Upper lobe of right lung (tissue), 1 donor: ENCODE measurements at regions not wholly inside any gene's neighbourhood (a gene's known extent, or its start where the extent isn't known, plus 50 kb on each side); places are given as distances from the start of the nearest gene placed in this dataset.
"Not testable (repeated sequence)": the region's sequence is repeated elsewhere in the genome, so short reads cannot be mapped to it uniquely, and the experiment has no call there.

ENCODE experiments used
- ATAC-seq: fragments of 200-7000 bp; cut with Tn5 transposase; one replicate; pipeline ENCODE4 v1.9.1; 2020; ENCODE audit warnings: mild to moderate bottlenecking, moderate library complexity
- DNase-seq: peaks from one replicate; pipeline ENCODE4 v3.0.0-alpha.2; 2020
- H3K27ac ChIP-seq: fragments of 200-600 bp; one replicate; pipeline ENCODE4 v1.8.0; 2022
- H3K27me3 ChIP-seq: fragments of 200-600 bp; one replicate; pipeline ENCODE4 v1.8.0; 2022; ENCODE audit warnings: mild to moderate bottlenecking
- H3K36me3 ChIP-seq: fragments of 200-600 bp; one replicate; pipeline ENCODE4 v1.8.0; 2022
- H3K4me1 ChIP-seq: fragments of 200-600 bp; one replicate; pipeline ENCODE4 v1.8.0; 2022
- H3K4me3 ChIP-seq: fragments of 200-600 bp; one replicate; pipeline ENCODE4 v1.8.0; 2022; ENCODE audit warnings: mild to moderate bottlenecking
- H3K9me3 ChIP-seq: fragments of 200-600 bp; one replicate; pipeline ENCODE4 v1.8.0; 2022
- CTCF ChIP-seq: fragments of 200-600 bp; IDR thresholded peaks from one replicate; pipeline ENCODE4 v1.8.0; 2022; ENCODE audit warnings: antibody characterized with exemption
- intact Hi-C: fragments of 100-400 bp; cut with DNase I; formaldehyde crosslinking; loops from one replicate; pipeline ENCODE4 v1.11.0; 2022
- donor health status: DM: no; HTN: yes; CAD: no; lungs with severe emphysema.

- Histone ChIP-seq H3K9me3 (no peaks in the 10 kb centered on the region), H3K36me3 (no peaks in the 10 kb centered on the region), H3K27me3 (no peaks in the 10 kb centered on the region), H3K4me3 (no peak overlapping the region), H3K4me1 (no peaks in the 10 kb centered on the region), H3K27ac (no peak overlapping the region)
- peak; percentile 80 for TF ChIP-seq CTCF
- DNase-seq (no peak), ATAC-seq (peak; percentile 87)
- intact Hi-C loops, result no loop called here
Observed at GRCh38 chr5:15105799-15106393, 234.3 kb upstream of the ANKH start.

- Histone ChIP-seq H3K27me3 (no peaks in the 10 kb centered on the region), H3K4me1 (no peaks in the 10 kb centered on the region), H3K36me3 (no peaks in the 10 kb centered on the region), H3K4me3 (no peak overlapping the region), H3K9me3 (no peaks in the 10 kb centered on the region), H3K27ac (no peak overlapping the region)
- TF ChIP-seq CTCF, result no peak
- ATAC-seq (no peak), DNase-seq (no peak)
- intact Hi-C loops, result no loop called here
Observed at GRCh38 chr5:15103864-15104263, 232.3 kb upstream of the ANKH start.

- Histone ChIP-seq H3K9me3 (no peaks in the 10 kb centered on the region), H3K27me3 (no peaks in the 10 kb centered on the region), H3K4me3 (no peak overlapping the region), H3K36me3 (no peaks in the 10 kb centered on the region), H3K4me1 (no peaks in the 10 kb centered on the region), H3K27ac (no peak overlapping the region)
- DNase-seq (no peak), ATAC-seq (no peak)
- intact Hi-C loops, result no loop called here
- no peak for TF ChIP-seq CTCF
Observed at GRCh38 chr5:15103130-15103529, 231.6 kb upstream of the ANKH start.

- intact Hi-C loops, result no loop called here
- Histone ChIP-seq H3K9me3 (no peaks in the 10 kb centered on the region), H3K27me3 (no peaks in the 10 kb centered on the region), H3K27ac (no peak overlapping the region), H3K4me1 (no peaks in the 10 kb centered on the region), H3K36me3 (no peaks in the 10 kb centered on the region), H3K4me3 (no peak overlapping the region)
- ATAC-seq, result no peak
- TF ChIP-seq CTCF, result no peak
- no peak for DNase-seq
Observed at GRCh38 chr5:15097552-15097951, 226.0 kb upstream of the ANKH start.

GRCh38 chr5:15096686-15097085 lies 225.1 kb upstream of the ANKH start:
- intact Hi-C loops, H3K4me1 ChIP-seq, DNase-seq, H3K27me3 ChIP-seq, H3K36me3 ChIP-seq, ATAC-seq, H3K4me3 ChIP-seq, H3K9me3 ChIP-seq, H3K27ac ChIP-seq: not testable (repeated sequence)

- H3K27me3 ChIP-seq, result no peaks in the 10 kb centered on the region
- DNase-seq (no peak), ATAC-seq (no peak)
- no peaks in the 10 kb centered on the region for H3K9me3 ChIP-seq
- H3K4me3 ChIP-seq, result no peak overlapping the region
- no peak overlapping the region for H3K27ac ChIP-seq
- TF ChIP-seq CTCF, result no peak
- H3K36me3 ChIP-seq, result no peaks in the 10 kb centered on the region
- intact Hi-C loops, result no loop called here
- no peaks in the 10 kb centered on the region for H3K4me1 ChIP-seq
Observed at GRCh38 chr5:15092801-15093200, 221.2 kb upstream of the ANKH start.
